ENCODE measurements at regions not wholly inside any gene's neighbourhood (a gene's known extent, or its start where the extent isn't known, plus 50 kb on each side); places are given as distances from the start of the nearest gene placed in this dataset.
"Not testable (repeated sequence)": the region's sequence is repeated elsewhere in the genome, so short reads cannot be mapped to it uniquely, and the experiment has no call there.

DNA sequence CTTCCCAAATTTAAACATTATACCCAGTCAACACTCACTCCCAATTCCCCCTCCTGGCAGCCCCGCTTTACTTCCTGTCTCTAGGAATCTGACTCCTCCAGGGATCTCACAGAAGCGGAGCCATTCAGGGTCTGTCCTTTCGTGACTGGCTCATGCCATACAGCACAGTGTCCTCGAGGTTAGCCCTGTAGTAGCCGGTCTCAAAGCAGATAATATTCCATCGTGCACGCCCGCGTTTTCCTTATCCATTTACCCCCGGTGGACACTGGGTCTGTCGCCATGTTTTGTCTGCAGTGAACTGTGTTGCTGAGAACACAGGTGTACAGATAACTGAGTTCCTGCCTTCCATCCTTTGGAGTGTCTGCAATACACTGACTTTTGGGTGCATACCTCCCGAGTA lies 95.3 kb downstream of the TTLL2 start:
- no peaks in the 10 kb centered on the region for H3K36me3 ChIP-seq (replicated peaks)
- no peaks in the 10 kb centered on the region for H3K27me3 ChIP-seq (replicated peaks)
- no peak overlapping the region for H3K27ac ChIP-seq
- no peak for DNase-seq
- TF ChIP-seq CTCF (IDR thresholded peaks at IDR 0.05; ENCODE audit: low read depth, low read length, missing control alignments), result no peak
- in situ Hi-C loops (cut with HindIII; ENCODE audit: low pct_ligation_motif_present, low sequenced_read_pairs), result no loop called here
- no peak overlapping the region for H3K4me3 ChIP-seq (ENCODE audit: low read depth, low read length)

DNA sequence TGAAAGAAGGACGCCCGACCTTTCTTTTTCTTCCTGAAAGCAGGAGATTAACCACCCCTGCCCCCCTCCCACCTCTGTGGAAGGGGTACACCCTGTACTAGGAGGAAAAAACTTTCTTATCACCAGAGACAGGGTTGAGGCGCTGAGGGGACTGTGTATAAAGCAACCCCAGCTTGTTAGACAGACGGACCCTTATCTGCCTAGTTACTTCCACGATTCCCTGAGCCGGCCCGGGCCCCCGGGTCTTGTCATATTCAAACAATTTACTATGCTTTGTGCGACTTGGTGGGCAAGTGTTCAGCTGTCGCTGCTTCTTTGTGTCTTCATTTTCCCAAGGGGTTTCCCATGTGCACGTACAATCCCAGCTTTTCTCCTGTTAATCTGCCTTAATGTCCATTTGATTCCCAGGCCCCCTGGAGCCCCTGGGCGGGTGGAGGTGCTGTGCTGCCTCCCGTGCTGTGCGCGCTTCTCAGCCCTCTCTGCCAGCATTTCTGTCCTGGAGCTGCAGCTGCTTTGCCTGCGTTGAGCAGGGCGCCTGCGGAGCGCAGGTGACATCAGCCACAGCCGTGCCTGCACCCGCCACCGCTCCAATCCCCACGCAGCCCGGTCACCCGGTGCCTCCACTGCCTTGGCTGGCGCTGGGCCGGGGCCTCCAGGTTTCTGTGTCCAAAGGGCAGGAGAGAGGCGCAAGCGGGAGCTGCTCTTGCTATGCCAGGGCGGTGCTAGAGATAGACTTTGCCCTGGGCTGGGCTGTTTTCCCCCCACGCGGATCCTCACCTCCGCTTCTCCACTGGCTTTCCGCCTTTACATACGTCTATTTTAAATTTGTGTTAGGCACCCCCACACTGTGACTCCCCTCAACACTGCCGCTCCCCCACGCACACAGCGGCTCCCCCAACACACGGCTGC lies 96.2 kb downstream of the TTLL2 start:
- DNase-seq, result no peak
- Histone ChIP-seq H3K27me3 (replicated peaks) (no peaks in the 10 kb centered on the region), H3K36me3 (replicated peaks) (no peaks in the 10 kb centered on the region), H3K27ac (no peak overlapping the region), H3K4me3 (ENCODE audit: low read depth, low read length) (no peak overlapping the region)
- no peak for TF ChIP-seq CTCF (IDR thresholded peaks at IDR 0.05; ENCODE audit: low read depth, low read length, missing control alignments)
- in situ Hi-C loops (cut with HindIII; ENCODE audit: low pct_ligation_motif_present, low sequenced_read_pairs), result no loop called here

DNA sequence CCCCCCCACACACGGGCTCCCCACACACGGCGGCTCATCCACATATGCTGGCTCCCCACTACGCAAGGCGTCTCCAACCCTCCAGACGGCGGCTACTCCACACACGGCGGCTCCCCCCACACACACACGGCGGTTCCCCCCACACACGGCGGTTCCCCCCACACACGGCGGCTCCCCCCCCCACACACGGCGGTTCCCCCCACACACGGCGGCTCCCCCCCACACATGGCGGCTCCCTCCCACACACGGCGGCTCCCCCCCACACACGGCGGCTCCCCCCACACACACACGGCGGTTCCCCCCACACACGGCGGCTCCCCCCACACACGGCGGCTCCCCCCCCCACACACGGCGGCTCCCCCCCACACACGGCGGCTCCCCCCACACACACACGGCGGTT lies 97.1 kb downstream of the TTLL2 start:
- in situ Hi-C loops (cut with HindIII; ENCODE audit: low pct_ligation_motif_present, low sequenced_read_pairs); H3K36me3 ChIP-seq (replicated peaks); H3K27me3 ChIP-seq (replicated peaks); H3K4me3 ChIP-seq (ENCODE audit: low read depth, low read length); H3K27ac ChIP-seq; DNase-seq: not testable (repeated sequence)

- in situ Hi-C loops (cut with HindIII; ENCODE audit: low pct_ligation_motif_present, low sequenced_read_pairs), result no loop called here
- H3K4me3 ChIP-seq (ENCODE audit: low read depth, low read length), result no peak overlapping the region
- H3K36me3 ChIP-seq (replicated peaks), result no peaks in the 10 kb centered on the region
- H3K27ac ChIP-seq, result no peak overlapping the region
- no peaks in the 10 kb centered on the region for H3K27me3 ChIP-seq (replicated peaks)
- no peak for TF ChIP-seq CTCF (IDR thresholded peaks at IDR 0.05; ENCODE audit: low read depth, low read length, missing control alignments)
- DNase-seq, result no peak
Observed at GRCh38 chr6:167422934-167423333, 98.0 kb downstream of the TTLL2 start.

- no peak for TF ChIP-seq CTCF (IDR thresholded peaks at IDR 0.05; ENCODE audit: low read depth, low read length, missing control alignments)
- Histone ChIP-seq H3K27ac (no peak overlapping the region), H3K36me3 (replicated peaks) (no peaks in the 10 kb centered on the region), H3K27me3 (replicated peaks) (no peaks in the 10 kb centered on the region), H3K4me3 (ENCODE audit: low read depth, low read length) (no peak overlapping the region)
- DNase-seq, result no peak
- in situ Hi-C loops (cut with HindIII; ENCODE audit: low pct_ligation_motif_present, low sequenced_read_pairs), result no loop called here
Observed at GRCh38 chr6:167424060-167424673, 99.3 kb downstream of the TTLL2 start.

GRCh38 chr6:167424700-167425099 lies 99.8 kb downstream of the TTLL2 start:
- TF ChIP-seq CTCF (IDR thresholded peaks at IDR 0.05; ENCODE audit: low read depth, low read length, missing control alignments), result no peak
- Histone ChIP-seq H3K4me3 (ENCODE audit: low read depth, low read length) (no peak overlapping the region), H3K27ac (no peak overlapping the region), H3K36me3 (replicated peaks) (no peaks in the 10 kb centered on the region), H3K27me3 (replicated peaks) (no peaks in the 10 kb centered on the region)
- in situ Hi-C loops (cut with HindIII; ENCODE audit: low pct_ligation_motif_present, low sequenced_read_pairs), result no loop called here
- no peak for DNase-seq

Data from brain microvascular endothelial cell (primary cell).